OCI-LY3 (cell line): ENCODE measurements at regions not wholly inside any gene's neighbourhood (a gene's known extent, or its start where the extent isn't known, plus 50 kb on each side); places are given as distances from the start of the nearest gene placed in this dataset.

Experiments used
- H2AFZ ChIP-seq: fragments of 200-600, 300-600 bp; shearing (Covaris generic); 2 replicates; pipeline ENCODE4 v1.6.0; 2014; ENCODE audit warnings: antibody characterized with exemption, low read depth, low read length
- H3K27ac ChIP-seq: fragments of 200-600, 300-600 bp; sonication (generic); 2 replicates; pipeline ENCODE4 v1.5.1; 2014; ENCODE audit warnings: mild to moderate bottlenecking, low read length, moderate library complexity, mixed read lengths
- H3K27me3 ChIP-seq: fragments of 200-600, 300-600 bp; sonication (generic); 2 replicates; pipeline ENCODE4 v1.6.1; 2014; ENCODE audit warnings: low read depth, low read length, mixed read lengths
- H3K36me3 ChIP-seq: fragments of 200-600, 300-600 bp; sonication (generic); replicated peaks from 2 replicates; pipeline ENCODE3; 2014; ENCODE audit warnings: low read depth, low read length, mixed read lengths
- H3K4me1 ChIP-seq: fragments of 300-600, 200-600 bp; sonication (generic); 2 replicates; pipeline ENCODE4 v1.6.1; 2014; ENCODE audit warnings: low read length, mixed read lengths
- H3K4me2 ChIP-seq: fragments of 200-600, 300-600 bp; sonication (generic); 2 replicates; pipeline ENCODE4 v1.6.1; 2014; ENCODE audit warnings: low read length, mixed read lengths
- H3K4me3 ChIP-seq: fragments of 300-600, 200-600 bp; sonication (generic); 2 replicates; pipeline ENCODE4 v1.5.1; 2014; ENCODE audit warnings: antibody characterized with exemption, mild to moderate bottlenecking, low read length, moderate library complexity
- H3K79me2 ChIP-seq: fragments of 300-600, 200-600 bp; shearing (Covaris generic); 2 replicates; pipeline ENCODE4 v1.6.1; 2014; ENCODE audit warnings: mild to moderate bottlenecking, low read length, mixed read lengths
- H3K9ac ChIP-seq: fragments of 300-600, 200-600 bp; shearing (Covaris generic); 2 replicates; pipeline ENCODE4 v1.6.0; 2014; ENCODE audit warnings: mild to moderate bottlenecking, low read length, moderate library complexity
- H3K9me3 ChIP-seq: fragments of 200-600, 300-600 bp; shearing (Covaris generic); 2 replicates; pipeline ENCODE4 v1.6.1; 2014; ENCODE audit warnings: low read length, mixed read lengths; ENCODE audit not compliant: insufficient read depth
- H4K20me1 ChIP-seq: fragments of 200-600, 300-600 bp; sonication (generic); 2 replicates; pipeline ENCODE4 v1.6.1; 2016; ENCODE audit warnings: low read length, mixed read lengths; ENCODE audit not compliant: insufficient read depth
- CTCF ChIP-seq: fragments of 200-600, 300-600 bp; sonication (generic); IDR thresholded peaks from 2 replicates; pipeline ENCODE4 v1.5.1; 2014; ENCODE audit warnings: antibody characterized with exemption, low read length, low read depth
- EZH2phosphoT487 ChIP-seq: fragments of 200-600 bp; shearing (Covaris generic); IDR thresholded peaks from 2 replicates; pipeline ENCODE4 v1.6.1; 2018; ENCODE audit warnings: antibody characterized with exemption, mixed run types, low read depth

GRCh38 chr5:174528821-174529544 is 195.4 kb upstream of the MSX2 start:
- H3K4me2 ChIP-seq: no peak overlapping the region
- no peaks in the 10 kb centered on the region for H3K27me3 ChIP-seq
- H3K9me3 ChIP-seq: no peaks in the 10 kb centered on the region
- no peaks in the 10 kb centered on the region for H3K79me2 ChIP-seq
- TF ChIP-seq CTCF: no peak
- TF ChIP-seq EZH2phosphoT487: no peak
- H4K20me1 ChIP-seq: no peaks in the 10 kb centered on the region
- H3K9ac ChIP-seq: no peak overlapping the region
- H3K4me1 ChIP-seq: peaks cover 11% of the 10 kb centered on the region
- no peak overlapping the region for H3K4me3 ChIP-seq
- no peaks in the 10 kb centered on the region for H3K36me3 ChIP-seq
- no peak overlapping the region for H2AFZ ChIP-seq
- no peak overlapping the region for H3K27ac ChIP-seq

GRCh38 chr5:174529925-174530681 is 194.3 kb upstream of the MSX2 start:
- Histone ChIP-seq H3K4me1 (peaks cover 12% of the 10 kb centered on the region), H4K20me1 (no peaks in the 10 kb centered on the region), H3K9me3 (no peaks in the 10 kb centered on the region), H3K36me3 (no peaks in the 10 kb centered on the region), H2AFZ (no peak overlapping the region), H3K27ac (no peak overlapping the region), H3K27me3 (no peaks in the 10 kb centered on the region), H3K9ac (no peak overlapping the region), H3K4me2 (no peak overlapping the region), H3K79me2 (no peaks in the 10 kb centered on the region), H3K4me3 (no peak overlapping the region)
- TF ChIP-seq EZH2phosphoT487: no peak
- no peak for TF ChIP-seq CTCF

GRCh38 chr5:174531782-174532191 is 192.6 kb upstream of the MSX2 start:
- no peaks in the 10 kb centered on the region for H3K27me3 ChIP-seq
- no peaks in the 10 kb centered on the region for H3K79me2 ChIP-seq
- H3K4me3 ChIP-seq: no peak overlapping the region
- H3K36me3 ChIP-seq: no peaks in the 10 kb centered on the region
- H3K27ac ChIP-seq: no peak overlapping the region
- TF ChIP-seq EZH2phosphoT487 (no peak), CTCF (no peak)
- peaks cover 9% of the 10 kb centered on the region for H3K4me1 ChIP-seq
- H4K20me1 ChIP-seq: no peaks in the 10 kb centered on the region
- H2AFZ ChIP-seq: no peak overlapping the region
- H3K9me3 ChIP-seq: no peaks in the 10 kb centered on the region
- H3K4me2 ChIP-seq: no peak overlapping the region
- no peak overlapping the region for H3K9ac ChIP-seq

GRCh38 chr5:174532455-174533453 is 191.6 kb upstream of the MSX2 start:
- Histone ChIP-seq H4K20me1 (no peaks in the 10 kb centered on the region), H3K79me2 (no peaks in the 10 kb centered on the region), H3K27me3 (no peaks in the 10 kb centered on the region), H3K27ac (no peak overlapping the region), H3K4me1 (peaks cover 9% of the 10 kb centered on the region), H3K36me3 (no peaks in the 10 kb centered on the region), H2AFZ (no peak overlapping the region), H3K4me3 (no peak overlapping the region), H3K4me2 (no peak overlapping the region), H3K9me3 (no peaks in the 10 kb centered on the region), H3K9ac (no peak overlapping the region)
- TF ChIP-seq CTCF (no peak), EZH2phosphoT487 (no peak)
